ENCODE measurements at regions not wholly inside any gene's neighbourhood (a gene's known extent, or its start where the extent isn't known, plus 50 kb on each side); places are given as distances from the start of the nearest gene placed in this dataset.

DNA sequence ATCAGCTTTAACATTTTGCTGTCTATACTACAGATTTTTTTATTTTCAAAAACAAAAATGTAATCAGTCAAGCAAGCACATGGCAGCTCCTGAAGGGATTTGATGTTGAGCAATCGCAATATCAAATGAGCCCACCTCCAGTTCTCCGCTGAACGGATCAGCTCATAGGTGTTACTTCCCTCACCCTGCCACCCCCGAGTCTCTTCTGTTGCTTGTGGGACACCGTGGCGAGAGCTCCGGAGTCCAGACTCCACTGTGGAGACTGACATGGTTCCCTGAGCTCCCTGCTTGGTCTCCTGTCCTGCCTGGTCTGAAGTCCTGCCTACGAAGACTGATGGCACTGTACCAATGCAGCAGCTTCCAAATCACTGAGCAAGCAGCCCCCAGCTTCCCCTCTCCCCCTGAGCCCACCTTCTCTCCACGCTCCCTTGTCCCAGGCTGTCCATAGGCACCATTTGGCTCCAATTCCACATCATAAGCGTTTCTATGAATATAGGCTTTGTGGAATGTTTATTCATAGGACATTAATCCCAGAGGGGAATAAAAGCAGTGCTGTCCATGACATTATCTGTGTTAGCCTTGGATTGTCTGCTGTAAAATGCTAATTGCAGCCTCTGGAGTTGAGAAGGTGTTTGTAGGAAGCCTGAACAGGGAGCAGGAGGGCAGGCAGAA lies 162.2 kb downstream of the LY86 start:
- TF ChIP-seq, protein P1, sequence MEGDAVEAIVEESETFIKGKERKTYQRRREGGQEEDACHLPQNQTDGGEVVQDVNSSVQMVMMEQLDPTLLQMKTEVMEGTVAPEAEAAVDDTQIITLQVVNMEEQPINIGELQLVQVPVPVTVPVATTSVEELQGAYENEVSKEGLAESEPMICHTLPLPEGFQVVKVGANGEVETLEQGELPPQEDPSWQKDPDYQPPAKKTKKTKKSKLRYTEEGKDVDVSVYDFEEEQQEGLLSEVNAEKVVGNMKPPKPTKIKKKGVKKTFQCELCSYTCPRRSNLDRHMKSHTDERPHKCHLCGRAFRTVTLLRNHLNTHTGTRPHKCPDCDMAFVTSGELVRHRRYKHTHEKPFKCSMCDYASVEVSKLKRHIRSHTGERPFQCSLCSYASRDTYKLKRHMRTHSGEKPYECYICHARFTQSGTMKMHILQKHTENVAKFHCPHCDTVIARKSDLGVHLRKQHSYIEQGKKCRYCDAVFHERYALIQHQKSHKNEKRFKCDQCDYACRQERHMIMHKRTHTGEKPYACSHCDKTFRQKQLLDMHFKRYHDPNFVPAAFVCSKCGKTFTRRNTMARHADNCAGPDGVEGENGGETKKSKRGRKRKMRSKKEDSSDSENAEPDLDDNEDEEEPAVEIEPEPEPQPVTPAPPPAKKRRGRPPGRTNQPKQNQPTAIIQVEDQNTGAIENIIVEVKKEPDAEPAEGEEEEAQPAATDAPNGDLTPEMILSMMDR (IDR thresholded peaks at IDR 0.05; ENCODE audit: extremely low read depth, missing control alignments): no peak
- no peak for DNase-seq (ENCODE audit: low spot score)

DNA sequence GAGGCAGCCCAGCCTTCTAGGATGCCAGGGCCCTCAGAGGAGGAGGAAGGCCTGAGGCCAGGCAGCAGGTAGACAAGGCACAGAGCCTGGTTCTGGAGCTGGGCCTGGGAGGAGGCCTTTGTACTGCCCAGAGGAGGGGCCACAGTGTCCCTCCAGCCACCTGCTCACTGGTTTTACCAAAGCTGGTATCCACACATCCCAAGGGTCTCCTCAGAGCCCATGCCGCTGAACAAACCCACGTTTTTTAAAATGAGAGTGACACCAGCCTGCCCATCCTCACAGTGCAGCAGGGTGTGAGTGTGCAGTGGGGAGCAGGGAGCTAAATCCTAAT lies 162.7 kb downstream of the LY86 start:
- DNase-seq (ENCODE audit: low spot score): no peak
- TF ChIP-seq, protein P1 (IDR thresholded peaks at IDR 0.05; ENCODE audit: extremely low read depth, missing control alignments): no peak

DNA sequence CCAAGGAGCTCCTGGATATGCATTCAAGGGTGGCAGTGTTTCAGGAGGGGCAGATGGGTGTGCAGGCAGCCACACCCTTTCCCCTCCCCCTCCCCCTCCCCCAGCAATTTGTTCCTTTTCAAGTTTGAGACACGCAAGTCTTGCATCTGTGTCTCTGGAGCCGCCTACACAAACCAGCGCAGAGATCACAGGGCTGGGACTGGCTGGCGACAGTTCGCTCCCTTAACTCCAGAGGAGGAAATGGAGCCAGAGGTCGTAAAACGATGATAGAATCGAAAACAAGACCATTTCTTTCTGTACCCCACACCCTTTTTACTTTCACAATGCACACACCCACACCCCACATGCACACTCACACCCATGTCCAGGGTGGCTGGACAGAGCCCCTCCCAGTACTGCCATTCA lies 163.1 kb downstream of the LY86 start:
- no peak for DNase-seq (ENCODE audit: low spot score)

DNA sequence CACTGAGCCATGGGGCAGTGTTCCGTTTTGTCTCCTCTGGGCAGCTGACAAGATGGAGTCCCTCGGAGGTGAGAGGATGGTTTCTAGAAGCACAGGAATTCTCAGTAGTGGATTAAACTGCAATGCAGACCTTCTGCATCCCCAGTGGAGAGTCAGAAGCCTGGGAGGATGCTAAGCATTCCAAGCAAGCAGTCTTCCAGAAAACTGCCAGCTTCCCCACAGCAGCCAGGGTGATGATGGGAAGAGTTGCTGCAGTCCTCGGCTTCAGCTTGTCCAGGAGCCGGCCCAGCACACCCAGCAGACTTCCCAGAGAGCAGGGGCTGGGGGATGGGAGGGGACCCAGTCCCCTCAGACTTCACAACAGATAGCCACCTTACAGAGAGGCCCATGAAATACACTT lies 163.6 kb downstream of the LY86 start:
- TF ChIP-seq, protein P1 (IDR thresholded peaks at IDR 0.05; ENCODE audit: extremely low read depth, missing control alignments): no peak
- no peak for DNase-seq (ENCODE audit: low spot score)

More for the DNA sequence above, 163.1 kb downstream of the LY86 start:
- TF ChIP-seq, protein P1 (IDR thresholded peaks at IDR 0.05; ENCODE audit: extremely low read depth, missing control alignments): no peak

DNA sequence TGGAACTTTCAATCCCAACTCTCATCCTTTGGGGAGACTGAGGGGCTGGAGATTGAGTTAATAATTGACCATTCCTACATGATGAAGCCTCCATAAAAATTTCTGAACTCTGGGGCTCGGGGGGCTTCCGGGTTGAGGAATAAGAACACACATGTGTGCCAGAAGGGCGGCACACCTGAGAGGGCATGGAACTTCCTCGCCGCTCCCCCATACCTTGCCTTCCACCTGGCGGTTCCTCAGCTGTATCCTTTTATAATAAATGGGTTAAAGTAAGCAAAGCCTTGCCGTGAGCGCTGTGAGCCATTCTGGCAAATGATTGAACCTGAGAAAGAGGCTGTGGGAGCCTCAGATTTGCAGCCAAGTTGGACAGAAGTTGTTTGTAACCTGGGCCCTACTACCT lies 164.8 kb downstream of the LY86 start:
- TF ChIP-seq, protein P1 (IDR thresholded peaks at IDR 0.05; ENCODE audit: extremely low read depth, missing control alignments): no peak
- DNase-seq (ENCODE audit: low spot score): no peak

DNA sequence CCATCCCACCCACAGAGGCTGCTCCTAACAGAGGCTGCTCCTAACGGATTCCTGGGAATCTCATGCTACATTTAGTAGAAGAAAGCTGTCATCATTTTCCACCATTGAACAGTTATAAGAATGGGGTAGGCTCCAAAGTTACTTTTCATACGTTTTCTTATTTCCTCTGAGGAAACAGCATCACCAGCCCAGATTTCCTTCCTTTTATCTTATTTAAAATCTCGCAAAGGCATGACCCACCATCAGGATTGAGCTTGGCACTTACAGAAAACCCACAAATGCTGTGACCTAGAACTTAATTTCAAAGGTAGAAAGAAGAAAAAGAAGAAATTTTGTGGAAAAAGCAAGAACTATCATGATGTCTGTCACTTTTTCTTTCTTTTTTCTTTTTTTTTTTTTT lies 168.0 kb downstream of the LY86 start:
- no peak for DNase-seq (ENCODE audit: low spot score)

DNA sequence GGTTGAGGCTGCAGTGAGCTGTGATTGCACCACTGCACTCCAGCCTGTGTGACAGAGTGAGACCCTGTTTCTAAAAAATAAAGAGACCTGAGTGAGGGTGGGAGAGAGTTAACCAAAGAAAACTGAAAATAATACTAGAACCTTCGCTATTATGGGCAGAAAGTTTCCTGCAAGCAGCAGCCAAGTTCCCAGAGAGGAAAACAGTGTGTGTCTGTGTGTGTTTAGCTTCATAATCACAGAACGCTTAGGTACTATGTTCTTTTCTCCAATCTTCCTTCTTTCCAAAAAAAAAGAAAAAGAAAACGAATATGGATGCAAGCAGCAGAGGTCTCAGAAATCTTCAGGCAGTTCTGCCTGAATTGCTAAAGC lies 170.0 kb downstream of the LY86 start:
- TF ChIP-seq, protein P1 (IDR thresholded peaks at IDR 0.05; ENCODE audit: extremely low read depth, missing control alignments): no peak
- no peak for DNase-seq (ENCODE audit: low spot score)

More for the DNA sequence above, 168.0 kb downstream of the LY86 start:
- TF ChIP-seq, protein P1 (IDR thresholded peaks at IDR 0.05; ENCODE audit: extremely low read depth, missing control alignments): no peak
